HG03175 (cell line): ENCODE measurements at regions not wholly inside any gene's neighbourhood (a gene's known extent, or its start where the extent isn't known, plus 50 kb on each side); places are given as distances from the start of the nearest gene placed in this dataset.
"Not testable (repeated sequence)": the region's sequence is repeated elsewhere in the genome, so short reads cannot be mapped to it uniquely, and the experiment has no call there.

Source experiments
- ATAC-seq: cut with Tn5 transposase; IDR thresholded peaks from one replicate; pipeline ENCODE4 v1.9.1; 2021; ENCODE audit warnings: mild to moderate bottlenecking, moderate library complexity; ENCODE audit not compliant: unreplicated experiment

DNA sequence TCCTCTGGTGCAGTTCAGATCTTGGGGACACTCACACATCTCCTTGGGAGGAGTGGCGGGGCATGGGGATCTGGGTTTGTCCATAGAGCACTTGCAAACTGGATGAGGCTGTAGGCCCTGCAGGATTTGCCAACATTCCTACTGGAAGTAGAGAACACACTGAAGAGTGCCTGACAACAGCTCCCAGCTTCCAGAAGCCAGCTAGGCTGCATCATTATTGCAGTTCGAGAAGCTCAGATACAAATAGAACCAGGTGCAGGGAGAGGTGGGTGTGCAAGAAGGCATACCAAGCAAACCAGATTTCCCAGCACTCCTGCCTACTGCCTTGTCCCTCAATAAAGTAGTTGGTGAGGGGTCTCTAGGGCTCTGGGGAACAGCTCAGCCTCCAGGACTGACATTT is 52.5 kb downstream of the RHOB start:
- ATAC-seq, result no peak

DNA sequence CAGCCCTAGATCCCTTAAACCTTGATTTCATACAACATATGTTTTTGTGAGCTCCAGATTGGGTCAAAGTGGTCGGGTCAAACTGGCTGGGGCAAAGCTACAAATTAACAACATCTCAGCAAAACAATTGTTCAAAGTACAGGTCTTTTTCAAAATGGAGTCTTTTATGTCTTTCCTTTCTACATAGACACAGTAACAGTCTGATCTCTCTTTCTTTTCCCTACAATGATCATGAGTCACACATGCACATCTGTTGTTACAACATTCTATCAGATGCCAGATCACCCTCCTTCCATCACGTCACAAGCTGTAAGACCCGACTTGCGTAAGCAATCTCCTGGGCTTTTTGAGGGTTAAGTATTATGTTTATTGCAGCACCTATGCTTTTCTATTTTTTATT is 55.1 kb downstream of the RHOB start:
- ATAC-seq, result no peak

DNA sequence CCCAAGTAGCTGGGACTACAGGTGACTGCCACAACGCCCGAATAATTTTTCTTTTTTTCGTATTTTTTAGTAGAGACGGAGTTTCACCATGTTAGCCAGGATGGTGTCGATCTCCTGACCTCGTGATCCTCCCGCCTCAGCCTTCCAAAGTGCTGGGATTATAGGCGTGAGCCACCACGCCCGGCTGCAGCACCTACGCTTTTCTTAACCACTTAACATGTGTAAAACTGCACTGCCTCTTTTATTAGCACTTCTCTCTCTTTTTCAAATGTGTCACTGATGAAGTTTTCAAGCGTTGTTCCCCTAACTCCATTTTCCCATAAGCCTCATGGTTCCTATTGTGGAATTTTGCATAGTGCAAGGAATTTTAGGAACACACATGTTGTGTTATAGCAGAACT is 55.6 kb downstream of the RHOB start:
- not testable (repeated sequence) for ATAC-seq

DNA sequence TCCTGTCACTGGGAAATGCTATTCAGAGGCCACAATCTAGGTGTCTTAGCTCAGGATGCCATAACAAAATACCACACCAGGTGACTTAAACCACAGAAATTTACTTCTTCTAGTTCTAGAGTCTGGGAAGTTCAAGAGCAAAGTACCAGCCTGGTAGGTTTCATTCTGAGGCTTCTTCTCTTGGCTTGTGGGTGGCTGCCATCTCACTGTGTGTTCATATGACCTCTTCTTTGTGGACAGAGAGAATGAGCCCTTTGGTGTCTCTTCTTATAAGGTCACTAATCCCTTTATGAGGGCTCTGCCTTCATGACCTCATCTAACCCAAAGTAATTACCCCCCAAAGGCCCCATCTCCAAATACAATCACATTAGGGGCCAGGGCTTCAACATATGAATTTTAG is 57.3 kb downstream of the RHOB start:
- no peak for ATAC-seq

DNA sequence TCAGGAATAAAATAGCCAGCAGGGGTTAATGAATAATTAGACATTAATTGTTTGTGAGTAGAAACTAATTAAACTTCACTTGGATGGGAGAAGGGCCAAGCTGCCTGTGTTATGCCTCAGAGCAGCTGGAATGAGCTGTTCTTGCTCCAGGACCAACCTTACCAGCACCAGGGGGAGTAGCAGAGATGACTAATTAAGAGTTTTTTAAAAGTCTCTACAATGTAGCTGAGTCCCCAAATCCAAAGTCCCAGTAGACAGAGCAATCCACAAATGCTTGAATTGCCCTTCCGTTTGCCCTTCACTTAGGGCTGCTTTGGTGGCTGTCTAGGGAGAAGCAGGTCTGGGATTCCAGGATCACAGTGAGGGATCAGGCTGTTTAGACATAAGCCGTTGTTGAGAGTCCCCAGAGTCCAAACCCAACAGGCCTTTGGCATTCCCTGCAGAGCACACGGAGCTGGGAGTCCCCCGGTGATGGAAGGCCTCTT is 59.4 kb downstream of the RHOB start:
- no peak for ATAC-seq

DNA sequence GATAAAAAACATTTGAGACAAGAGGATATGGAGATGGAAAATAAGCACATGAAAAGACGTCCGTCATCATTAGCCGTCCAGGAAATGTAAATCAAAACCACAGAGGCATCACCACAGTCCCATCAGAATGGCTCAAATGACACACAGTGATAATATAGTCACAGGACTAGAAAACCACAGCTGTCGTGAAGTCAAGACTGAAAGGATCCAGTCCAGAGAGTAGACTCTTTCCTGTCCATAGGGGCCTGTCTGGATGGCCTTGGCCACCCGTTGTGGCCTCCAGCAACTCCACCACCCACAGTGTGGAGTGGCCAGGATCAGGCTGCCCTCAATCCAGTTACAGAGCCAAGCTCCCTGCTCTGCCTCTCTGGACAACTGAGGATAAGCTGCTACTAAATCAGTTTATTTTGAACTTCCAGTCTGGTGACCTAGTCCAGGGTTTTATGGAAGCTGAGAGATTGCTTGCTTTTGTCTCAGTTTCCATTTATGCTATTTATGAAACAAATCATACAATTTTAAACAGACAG is 60.4 kb downstream of the RHOB start:
- ATAC-seq, result peak; percentile 99

DNA sequence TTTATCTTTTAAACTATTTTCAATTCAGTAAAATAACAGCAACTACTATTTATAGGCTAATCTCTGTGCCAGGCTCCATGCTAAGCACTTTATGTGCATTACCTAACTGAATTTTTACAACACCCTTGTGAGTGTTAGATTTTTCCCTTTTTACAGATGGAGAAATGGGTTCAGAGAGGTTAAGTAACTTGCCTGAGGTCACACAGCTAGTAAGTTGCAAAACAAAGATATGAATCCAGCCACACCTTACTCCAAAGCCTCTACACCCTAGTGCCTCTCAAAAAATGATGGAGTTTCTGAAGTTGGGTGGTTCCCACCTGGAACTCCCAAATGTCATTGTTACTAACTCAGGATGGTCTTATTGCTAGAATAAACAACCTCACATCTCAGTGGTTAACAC is 60.8 kb downstream of the RHOB start:
- ATAC-seq, result no peak

DNA sequence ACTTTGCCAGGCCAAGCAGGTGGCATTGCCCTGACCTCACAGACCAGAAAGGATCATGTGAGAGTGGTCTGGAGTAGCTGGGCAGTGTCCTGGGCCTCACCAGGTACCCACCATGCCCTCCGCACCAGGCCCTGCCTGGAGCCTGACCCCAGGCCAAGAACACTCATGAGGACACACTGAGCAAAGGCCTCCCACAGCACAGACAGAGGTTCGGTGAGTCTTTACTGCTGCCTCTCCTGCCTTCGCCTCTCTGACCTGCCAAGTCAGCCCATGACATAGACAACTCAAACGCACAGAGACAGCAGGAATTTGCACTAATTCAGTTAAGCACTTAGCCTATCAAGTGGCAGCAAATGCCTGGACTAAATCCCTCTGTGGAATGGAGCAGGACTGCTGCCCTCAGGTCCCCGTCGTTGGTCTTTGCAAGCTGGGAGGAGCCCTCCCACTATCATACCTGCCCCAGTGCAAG is 62.5 kb downstream of the RHOB start:
- ATAC-seq, result no peak

DNA sequence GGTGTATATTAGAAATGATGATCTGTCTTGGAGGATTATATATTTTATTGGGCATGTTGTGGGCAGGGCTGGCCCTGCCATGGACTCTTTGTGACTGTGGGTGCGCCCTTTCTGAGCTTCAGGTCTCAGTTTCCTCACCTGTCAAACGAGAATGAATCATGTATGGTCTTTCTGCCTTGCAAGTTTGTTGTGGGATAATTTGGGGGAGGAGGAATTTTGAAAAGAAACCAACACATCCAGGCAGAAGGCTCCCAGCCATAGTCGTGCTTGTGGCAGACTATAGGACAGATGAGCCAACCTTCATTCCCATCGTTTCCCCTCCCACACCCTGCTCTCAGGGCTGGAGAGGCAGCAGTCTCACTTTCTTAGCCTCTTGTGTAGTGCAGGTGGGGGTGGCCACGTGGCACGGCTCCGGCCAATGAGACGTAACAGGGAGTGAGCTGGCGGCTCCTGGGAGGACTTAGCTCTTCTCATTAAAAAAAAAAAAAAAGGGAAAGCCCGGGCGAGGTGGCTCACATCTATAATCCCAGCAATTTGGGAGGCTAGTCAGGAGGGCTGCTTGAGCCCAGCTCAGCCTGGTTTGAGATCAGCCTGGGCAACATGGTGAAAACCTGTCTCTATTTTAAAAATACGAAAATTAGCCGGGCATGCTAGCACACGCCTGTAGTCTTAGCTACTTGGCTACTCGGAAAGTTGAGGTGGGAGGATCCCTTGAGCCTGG is 63.1 kb downstream of the RHOB start:
- ATAC-seq, result no peak

DNA sequence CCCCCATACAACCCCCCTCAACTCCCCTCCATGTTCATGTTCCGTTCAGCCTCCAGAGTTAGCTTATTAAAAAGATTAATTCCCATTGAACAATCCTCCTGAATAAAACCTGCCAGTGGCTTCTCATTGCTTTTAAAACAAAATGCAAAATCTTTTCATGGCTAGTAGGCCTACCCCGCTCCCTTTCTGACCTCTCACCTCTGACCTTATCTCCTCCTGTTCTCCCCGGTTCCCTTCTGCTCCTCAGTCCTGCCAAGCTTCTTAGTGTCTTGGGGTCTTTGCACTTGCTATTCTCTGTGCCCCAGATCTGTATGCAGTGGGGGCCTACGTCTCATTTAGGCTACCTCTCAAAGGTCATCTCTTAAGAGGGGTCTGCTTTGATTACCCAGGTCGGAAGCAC is 64.3 kb downstream of the RHOB start:
- no peak for ATAC-seq

DNA sequence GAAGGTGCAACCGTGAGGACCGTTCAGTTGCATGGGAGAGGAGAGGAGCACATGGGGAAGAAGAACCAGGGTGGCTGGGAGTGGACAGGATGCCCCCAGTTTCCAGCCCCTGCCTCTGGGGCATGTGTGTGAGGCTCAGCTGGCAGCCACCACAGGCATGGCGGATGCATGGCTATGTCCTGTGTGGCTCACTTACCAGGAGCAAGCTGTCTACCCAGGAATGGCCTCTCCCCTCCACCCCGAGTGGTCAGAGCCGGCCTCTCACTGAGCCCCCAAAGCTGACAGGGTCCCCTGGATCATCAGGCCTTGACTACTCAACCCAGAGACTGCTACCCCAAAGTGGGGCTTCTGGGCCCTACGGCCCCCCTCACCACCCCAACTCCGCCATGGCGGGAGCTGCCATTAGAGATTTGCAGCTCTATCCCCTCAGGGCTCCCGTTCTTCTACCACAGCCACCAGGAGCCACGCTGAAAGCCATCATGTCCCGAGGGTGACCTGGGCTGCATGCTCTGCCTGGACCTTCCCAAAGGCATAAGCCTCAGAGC is 65.3 kb downstream of the RHOB start:
- ATAC-seq, result no peak

DNA sequence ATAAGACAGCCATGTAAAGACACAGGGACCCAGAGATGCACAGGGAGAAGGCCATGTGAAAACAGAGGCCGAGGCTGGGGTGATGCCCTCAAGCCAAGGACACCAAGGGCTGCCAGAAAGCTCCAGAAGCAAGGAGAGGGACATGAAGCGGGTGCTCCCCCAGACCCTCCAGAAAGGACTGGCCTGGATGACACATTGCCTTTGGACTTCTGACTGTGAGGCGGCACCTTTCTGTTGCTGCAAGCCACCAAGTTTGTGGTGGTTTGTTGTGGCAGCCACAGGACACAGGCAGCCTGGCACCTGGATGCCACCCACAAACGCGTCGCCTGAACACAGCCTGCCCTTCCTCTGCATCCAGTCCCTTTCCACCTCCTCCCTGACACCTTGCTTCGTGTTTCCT is 67.1 kb downstream of the RHOB start:
- no peak for ATAC-seq

DNA sequence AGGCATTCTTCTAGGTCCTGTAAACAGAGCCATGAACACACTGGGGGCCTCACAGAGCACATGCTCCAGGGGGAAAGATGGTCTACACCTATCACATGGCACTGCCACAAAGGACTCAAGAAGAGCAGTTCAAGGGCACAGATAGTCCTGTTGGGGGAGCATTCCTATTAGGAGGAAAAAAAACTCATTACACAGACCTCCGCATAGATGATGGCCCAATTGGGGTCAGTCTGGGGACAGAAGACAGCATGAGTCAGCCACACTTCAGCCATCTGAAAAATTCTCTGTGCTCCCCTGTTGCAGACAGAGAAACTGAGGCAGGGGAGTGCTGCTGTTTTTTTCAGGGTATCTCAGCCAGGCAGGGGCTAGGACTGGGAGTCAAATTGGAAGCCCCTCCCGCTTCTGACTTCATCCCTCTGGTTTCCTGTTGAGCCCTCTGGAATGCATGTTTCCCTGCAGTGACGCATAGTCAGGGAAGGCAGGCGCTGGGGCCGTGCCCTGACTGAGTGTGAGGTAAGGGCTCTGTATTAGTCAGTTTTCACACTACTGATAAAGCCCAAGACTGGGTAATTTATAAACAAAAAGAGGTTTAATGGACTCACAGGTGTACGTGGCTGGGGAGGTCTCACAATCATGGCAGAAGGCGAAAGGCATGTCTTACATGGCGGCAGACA is 67.9 kb downstream of the RHOB start:
- ATAC-seq, result no peak

DNA sequence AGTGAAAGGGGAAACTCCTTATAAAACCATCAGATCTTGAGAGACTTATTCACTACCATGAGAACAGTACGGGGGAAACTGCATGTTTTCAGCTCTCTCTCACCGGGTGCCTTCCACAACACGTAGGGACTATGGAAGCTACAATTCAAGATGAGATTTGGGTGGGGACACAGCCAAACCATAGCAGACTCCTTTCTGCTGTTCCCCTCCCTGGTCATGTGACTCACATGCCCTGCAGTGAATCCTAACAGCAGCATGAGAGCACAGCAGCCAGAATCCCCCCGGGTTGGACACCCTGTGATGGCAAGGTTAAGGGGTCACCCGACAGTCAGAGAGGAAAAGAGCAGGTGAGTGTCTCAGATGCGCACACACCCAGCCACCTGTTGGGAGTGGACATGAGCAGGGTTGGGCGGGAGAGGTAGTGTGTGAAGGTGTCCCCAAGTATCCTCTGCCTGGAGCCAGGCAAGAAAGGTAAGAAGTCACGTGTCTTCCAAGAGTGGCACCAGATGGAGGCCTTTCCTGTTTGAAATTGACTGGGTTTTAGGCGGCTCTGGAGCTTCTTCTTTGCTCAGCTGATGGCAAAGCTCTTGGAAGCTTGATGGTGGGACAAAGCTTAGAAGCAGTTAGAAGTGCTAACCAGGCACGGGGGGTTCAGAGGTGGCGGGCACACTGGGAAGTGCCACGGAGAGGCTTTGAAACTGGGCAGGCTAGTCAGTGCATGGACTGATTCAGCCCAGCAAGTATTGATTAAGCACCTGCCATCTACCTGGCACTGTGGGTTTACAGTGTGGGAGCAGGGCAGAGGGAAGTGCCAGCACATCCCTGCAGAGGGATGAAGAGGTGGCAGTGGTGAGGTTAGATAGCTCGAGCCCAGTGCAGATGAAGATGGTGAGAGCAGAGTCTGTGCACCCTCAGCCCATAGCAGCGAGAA is 68.7 kb downstream of the RHOB start:
- ATAC-seq, result no peak

DNA sequence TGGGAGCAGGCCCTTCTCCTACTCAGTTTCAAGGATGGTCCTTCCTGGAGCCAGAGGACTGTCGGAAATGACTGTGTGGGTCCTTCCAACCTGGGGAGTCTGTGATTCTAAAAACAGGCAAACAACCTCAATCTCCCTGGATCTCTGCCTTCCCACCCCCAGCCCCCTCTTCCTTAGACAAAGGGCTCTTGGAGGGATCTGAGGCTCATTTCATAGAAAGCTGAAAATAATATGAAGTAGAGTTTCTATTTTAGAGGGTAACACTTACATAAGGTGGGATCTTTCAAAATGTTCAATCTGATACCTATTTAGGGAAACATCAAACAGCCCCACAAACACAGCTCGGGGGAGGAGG is 69.4 kb downstream of the RHOB start:
- no peak for ATAC-seq

DNA sequence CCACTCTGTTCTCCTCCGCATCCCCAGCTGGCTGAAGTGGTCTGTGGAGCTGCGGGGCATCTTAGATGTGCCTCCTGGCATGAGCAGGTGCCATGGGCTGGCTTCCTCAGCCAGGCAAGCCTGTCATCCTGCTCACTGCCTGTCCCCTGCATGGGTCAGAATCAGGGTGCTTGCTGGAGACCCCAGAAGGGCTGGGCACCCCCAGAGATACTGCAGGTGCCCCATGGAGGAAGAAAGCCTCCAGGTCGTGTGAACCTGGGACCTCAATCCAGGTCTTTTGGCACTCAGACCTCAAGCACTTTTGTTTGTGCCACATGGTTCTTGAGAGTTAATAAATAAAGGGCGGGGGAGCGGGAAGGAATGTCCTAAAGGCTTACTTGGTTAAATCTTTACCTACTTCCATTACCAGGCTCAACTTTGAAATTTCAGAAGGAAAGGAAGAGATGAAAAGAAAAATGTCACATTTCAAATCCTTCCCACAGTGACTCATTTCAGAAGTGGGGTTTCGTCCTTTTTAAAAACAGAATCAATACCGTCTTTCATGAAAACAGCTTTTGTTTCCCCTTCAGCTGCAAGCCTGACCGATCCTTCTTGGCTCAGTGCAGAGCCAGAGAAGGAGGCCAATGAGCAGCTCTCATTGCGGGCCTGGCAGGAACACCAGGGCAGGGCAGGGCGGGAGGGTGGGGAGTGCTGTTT is 69.9 kb downstream of the RHOB start:
- ATAC-seq, result peak; percentile 89

DNA sequence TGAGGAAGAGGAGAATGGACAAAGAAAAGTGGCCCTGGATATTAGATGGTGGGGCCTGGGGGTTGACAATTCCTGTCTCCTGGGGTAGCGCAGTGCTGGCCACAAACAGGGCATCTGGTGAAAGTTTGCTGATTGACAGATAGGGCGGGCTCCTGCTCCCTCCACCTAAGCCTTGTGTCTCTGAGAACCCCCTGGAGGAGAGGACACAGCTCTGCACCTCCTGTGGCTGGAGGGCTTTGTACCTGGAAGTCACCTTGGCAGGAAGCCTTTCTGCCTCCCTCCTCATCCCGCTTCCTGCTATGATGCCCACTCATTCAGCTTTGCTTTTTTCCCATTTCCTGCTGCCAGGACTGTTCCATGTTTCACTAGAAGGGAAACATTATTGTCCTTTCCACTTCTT is 72.4 kb downstream of the RHOB start:
- no peak for ATAC-seq

DNA sequence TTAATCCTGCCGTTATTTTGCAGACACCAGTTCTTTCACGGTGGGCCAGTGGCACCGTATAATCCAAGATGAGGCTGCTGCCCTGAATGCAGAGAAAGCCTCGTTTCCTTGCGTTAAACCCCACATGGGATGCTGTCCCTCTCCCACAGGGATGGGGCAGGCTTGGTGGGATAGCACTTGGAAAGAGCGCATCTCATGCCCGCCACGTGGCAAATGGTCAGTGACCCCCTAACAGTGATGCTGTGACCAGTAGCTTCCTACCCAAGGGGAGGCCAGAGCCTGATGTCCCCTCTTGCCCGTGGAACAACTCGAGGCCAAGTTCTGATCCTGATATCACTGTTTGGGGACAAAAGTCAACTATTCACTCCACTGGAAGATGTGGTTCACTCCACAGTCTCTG is 73.3 kb downstream of the RHOB start:
- no peak for ATAC-seq

DNA sequence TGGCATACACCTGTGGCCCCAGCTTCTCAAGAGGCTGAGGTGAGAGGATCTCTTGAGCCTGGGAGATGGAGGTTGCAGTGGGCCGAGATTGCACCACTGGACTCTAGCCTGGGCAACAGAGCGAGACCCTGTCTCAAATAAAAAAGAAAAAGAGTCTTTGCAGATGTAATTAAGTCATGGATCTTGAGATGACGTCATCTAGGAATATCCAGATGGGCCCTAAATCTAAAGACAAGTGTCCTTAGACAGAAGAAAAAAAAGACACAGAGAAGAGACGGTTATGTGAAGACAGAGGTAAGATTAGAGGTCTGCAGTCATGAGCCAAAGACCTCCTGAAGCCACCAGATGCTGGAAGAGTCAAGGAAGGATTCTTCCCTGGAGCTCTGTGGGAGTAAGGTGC is 74.3 kb downstream of the RHOB start:
- no peak for ATAC-seq

DNA sequence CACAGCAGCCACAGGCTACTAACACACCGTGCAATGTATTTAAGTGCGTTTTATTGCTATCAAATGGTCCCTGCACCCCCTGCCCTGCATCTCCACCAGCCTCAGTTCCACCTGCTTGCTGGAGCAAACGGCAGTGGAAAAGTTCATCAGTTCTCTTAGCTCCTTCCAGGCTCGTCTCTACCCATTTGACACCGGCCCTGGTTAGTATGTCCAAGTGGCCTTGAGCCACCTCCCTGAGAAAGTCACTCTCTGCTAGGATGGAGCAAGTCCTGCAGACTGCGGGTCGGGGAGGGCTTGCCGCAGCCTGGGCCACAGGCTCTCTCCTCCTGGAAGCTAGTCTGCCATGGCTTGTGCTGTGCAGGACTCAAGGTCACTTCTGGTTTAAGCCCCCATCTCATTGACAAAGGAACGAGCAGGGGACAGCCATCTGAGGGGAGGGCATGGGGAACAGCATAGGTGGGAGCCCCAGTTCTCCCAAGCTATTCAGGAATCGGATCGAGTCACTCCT is 74.9 kb downstream of the RHOB start:
- ATAC-seq, result no peak
